Rectal smooth muscle tissue (tissue), 1 donor: ENCODE measurements at regions not wholly inside any gene's neighbourhood (a gene's known extent, or its start where the extent isn't known, plus 50 kb on each side); places are given as distances from the start of the nearest gene placed in this dataset.

Experiments
- H3K27ac ChIP-seq: one replicate; pipeline ENCODE4 v1.7.0; 2013; ENCODE audit warnings: low read depth, low read length, inconsistent platforms
- H3K27me3 ChIP-seq: one replicate; pipeline ENCODE4 v1.7.0; 2013; ENCODE audit warnings: low read length; ENCODE audit not compliant: control insufficient read depth, insufficient read depth
- H3K36me3 ChIP-seq: one replicate; pipeline ENCODE4 v1.7.0; 2013; ENCODE audit warnings: low read length; ENCODE audit not compliant: control insufficient read depth, insufficient read depth
- H3K4me1 ChIP-seq: one replicate; pipeline ENCODE4 v1.7.0; 2013; ENCODE audit warnings: low read length; ENCODE audit not compliant: control insufficient read depth, insufficient read depth
- H3K4me3 ChIP-seq: one replicate; pipeline ENCODE4 v1.7.0; 2013; ENCODE audit warnings: low read length
- H3K9ac ChIP-seq: one replicate; pipeline ENCODE4 v1.7.0; 2013; ENCODE audit warnings: low read length

DNA sequence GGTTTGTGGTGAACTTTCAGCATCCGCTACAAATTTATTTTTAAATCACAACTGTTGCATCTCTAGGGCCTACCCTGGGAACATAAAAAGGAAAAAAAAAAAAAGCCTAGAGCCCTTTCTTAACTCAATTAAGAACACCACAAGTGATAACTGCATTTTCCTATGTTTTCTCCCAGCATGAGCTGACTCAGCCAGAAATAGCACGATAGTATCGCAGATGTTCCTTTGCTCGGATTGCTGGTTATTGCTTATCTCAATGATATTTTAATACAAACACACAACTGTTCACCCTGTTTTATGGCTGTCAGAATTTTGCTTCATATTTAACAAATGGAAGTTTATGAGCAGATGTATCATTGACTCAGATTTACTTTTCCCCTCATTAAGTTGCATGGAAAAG lies 251.8 kb upstream of the SUCLG2 start:
- no peaks in the 10 kb centered on the region for H3K4me1 ChIP-seq
- no peak overlapping the region for H3K4me3 ChIP-seq
- H3K27me3 ChIP-seq: no peaks in the 10 kb centered on the region
- H3K36me3 ChIP-seq: no peaks in the 10 kb centered on the region
- no peak overlapping the region for H3K9ac ChIP-seq
- no peak overlapping the region for H3K27ac ChIP-seq

DNA sequence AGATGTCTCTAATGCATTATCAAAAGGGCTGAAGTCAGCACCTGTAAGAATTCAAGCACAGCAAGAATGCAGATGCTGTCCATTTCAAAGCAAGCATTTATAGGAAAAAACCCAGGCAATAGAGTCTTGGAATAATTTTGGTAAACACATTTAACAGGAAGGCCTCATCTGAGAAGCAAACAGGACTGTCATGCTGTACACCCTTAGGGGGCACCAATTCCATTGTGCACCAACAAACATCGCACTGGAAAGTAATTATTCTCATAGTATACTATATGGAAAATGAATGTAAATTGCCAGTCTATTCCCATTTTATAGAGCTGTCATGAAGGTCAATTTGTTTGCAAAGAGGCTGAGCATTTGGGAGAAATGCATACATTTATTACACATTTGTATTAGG lies 247.3 kb upstream of the SUCLG2 start:
- Histone ChIP-seq H3K27me3 (no peaks in the 10 kb centered on the region), H3K27ac (no peak overlapping the region), H3K4me1 (no peaks in the 10 kb centered on the region), H3K4me3 (no peak overlapping the region), H3K9ac (no peak overlapping the region), H3K36me3 (no peaks in the 10 kb centered on the region)

DNA sequence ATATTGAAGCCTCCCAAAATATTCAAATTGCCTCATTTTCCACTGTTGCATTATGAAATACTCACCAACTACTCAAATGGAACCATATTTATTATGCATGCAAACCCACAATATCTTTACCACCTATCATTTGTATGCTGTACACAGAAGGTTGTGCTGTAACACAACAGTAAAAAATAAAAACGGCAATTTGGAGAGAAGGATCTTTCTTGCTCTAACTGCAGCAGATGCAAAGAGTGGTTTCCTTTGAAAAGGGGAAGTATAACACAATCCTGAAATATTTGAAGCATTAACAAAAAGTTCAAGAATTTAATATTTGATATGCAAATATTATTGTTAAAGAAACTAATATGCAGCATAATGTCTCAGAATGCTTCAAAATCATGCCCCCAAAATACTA lies 244.5 kb upstream of the SUCLG2 start:
- Histone ChIP-seq H3K27ac (no peak overlapping the region), H3K27me3 (no peaks in the 10 kb centered on the region), H3K36me3 (no peaks in the 10 kb centered on the region), H3K9ac (no peak overlapping the region), H3K4me3 (no peak overlapping the region), H3K4me1 (no peaks in the 10 kb centered on the region)

DNA sequence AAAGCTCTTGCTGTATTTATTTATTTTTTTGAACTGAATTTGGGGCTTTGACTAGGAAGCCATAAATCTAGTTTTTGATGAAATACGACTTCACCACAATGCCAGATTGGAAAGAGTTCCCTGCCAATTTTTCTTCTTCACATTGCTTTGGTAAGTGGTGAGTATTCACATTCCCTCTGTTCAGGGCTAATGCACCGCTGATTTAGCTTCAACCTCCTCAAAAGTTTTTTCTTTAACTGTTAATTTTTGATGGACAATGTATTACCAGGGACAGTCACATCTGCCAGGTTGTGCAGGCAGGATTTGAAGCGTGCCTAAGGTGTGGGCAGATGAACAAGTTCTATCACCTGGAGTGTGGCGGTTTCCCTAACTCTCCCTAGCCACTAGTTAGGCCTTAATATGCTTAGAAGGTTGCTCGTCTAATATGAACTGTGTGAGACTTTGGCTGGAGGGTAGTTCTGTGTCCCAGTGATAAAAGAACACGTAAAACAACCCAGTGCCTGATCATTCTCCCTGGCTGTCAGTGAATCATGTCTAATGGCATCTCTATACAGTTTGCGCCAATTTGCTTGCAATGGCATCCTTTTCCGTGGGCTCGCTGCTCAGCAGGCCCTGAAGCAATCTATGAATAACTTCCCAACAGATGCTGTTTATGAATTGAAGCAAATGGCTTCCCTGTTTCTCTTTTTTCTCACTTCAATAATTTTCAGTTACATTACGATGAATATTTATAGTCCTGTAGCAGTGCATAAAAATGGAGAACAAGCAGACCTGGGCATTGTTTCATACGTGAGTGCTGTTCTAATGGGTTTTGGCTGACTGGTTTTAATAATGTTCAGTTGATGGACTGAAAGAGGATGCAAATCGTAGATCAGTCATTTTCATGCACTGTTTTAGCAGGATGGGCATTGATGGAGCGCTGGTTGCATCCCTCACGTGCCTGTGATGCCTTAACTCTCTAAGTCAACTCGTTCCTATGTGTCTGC lies 243.2 kb upstream of the SUCLG2 start:
- no peaks in the 10 kb centered on the region for H3K4me1 ChIP-seq
- no peak overlapping the region for H3K4me3 ChIP-seq
- no peaks in the 10 kb centered on the region for H3K36me3 ChIP-seq
- no peak overlapping the region for H3K9ac ChIP-seq
- H3K27me3 ChIP-seq: no peaks in the 10 kb centered on the region
- no peak overlapping the region for H3K27ac ChIP-seq

DNA sequence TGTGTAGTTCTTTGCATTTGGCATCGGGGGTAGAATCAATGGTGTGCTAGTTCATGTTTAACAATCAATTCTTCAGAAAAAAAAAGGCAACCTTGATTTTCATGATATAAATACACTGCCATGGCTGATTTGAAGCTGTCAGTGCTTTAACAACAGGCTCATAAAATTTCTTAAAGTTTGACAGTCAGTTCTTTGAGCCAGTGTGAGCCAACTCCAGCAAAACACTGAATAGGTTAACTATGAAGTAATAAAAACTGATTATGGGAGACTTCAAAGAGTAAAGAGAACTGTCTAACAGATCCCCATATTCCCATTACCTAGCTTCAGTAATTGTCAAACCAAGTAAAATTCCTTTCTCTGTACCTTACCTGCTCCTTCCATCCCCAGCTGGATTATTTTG lies 241.7 kb upstream of the SUCLG2 start:
- Histone ChIP-seq H3K27ac (no peak overlapping the region), H3K4me1 (no peaks in the 10 kb centered on the region), H3K27me3 (no peaks in the 10 kb centered on the region), H3K9ac (no peak overlapping the region), H3K4me3 (no peak overlapping the region), H3K36me3 (no peaks in the 10 kb centered on the region)

DNA sequence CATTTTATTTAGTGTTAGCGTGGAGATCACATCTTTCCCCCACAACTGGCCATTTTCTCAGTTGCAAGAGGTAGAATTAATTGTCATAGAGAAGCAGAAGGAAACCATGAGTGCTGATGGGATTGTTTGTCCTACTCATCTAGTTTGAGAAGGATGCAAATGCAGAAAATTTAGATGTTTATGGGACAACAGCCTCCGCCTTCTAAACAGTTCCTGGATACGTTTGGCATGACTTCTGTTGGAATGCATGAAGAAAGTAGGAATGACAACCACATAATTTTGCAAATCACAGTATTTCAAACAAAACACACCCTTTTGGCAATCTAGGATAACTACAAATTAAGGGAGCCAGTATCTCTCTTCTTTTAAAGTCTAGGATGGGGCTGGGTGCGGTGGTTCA lies 240.1 kb upstream of the SUCLG2 start:
- H3K36me3 ChIP-seq: no peaks in the 10 kb centered on the region
- H3K9ac ChIP-seq: no peak overlapping the region
- H3K27me3 ChIP-seq: no peaks in the 10 kb centered on the region
- H3K27ac ChIP-seq: no peak overlapping the region
- no peaks in the 10 kb centered on the region for H3K4me1 ChIP-seq
- H3K4me3 ChIP-seq: no peak overlapping the region

DNA sequence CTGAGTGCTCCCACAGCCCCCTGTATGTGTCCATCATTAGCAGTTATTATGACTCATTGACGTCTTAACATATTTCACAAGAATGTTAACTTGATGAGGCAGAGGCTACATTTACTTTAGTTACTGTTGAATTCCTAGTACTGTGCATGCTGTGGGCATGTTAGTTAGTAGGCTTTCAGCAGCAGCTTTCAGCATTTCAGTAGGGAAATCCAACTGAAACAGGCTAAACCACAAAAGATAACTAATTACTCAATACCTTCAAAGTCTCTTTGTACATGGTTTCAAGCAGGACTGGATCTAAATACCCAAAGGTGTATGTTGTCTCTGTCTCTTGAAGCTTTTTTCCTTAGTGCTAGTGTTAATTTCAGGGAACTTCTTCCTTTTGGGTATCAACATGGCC lies 229.9 kb upstream of the SUCLG2 start:
- Histone ChIP-seq H3K27me3 (no peaks in the 10 kb centered on the region), H3K36me3 (no peaks in the 10 kb centered on the region), H3K4me3 (no peak overlapping the region), H3K9ac (no peak overlapping the region), H3K27ac (no peak overlapping the region), H3K4me1 (no peaks in the 10 kb centered on the region)

DNA sequence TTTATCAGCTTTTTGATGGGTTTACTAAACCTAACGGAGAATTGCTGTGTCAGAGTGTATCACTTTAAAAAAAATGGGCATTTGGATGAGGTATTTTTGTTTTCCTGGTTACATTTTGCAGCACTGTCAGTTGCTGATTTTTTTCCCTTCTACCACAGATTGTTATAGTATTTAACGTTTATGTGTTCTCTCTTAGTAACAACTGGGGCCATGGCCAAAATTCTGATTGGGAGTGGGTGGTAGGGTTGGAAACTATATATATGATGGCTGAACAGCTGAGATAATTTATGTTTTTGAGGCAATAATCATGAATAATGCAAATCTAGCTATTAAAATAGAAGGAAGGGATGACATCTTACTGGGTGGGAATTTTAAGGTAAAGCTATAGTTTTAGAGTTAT lies 229.4 kb upstream of the SUCLG2 start:
- Histone ChIP-seq H3K27ac (no peak overlapping the region), H3K4me1 (no peaks in the 10 kb centered on the region), H3K9ac (no peak overlapping the region), H3K4me3 (no peak overlapping the region), H3K36me3 (no peaks in the 10 kb centered on the region), H3K27me3 (no peaks in the 10 kb centered on the region)

DNA sequence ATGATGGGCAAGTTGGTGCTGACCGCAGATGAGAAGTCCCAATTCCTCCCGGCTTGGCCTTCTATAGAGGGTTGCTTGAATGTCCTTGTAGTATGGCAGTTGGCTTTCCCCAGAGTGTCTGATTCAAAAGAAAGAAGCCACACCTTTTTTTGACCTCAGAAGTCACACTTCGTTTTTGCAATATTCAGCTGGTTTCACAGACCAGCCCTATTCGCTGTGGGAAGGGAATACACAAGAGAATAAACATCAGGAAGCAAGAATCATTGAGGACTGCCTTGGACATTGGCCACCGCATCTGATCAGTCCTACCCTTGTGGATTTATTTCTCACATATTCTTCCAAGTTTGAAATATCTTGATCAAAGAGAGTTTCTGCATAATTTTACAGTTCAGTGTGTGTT lies 228.6 kb upstream of the SUCLG2 start:
- no peak overlapping the region for H3K27ac ChIP-seq
- no peaks in the 10 kb centered on the region for H3K27me3 ChIP-seq
- H3K4me3 ChIP-seq: no peak overlapping the region
- no peaks in the 10 kb centered on the region for H3K4me1 ChIP-seq
- H3K9ac ChIP-seq: no peak overlapping the region
- H3K36me3 ChIP-seq: no peaks in the 10 kb centered on the region

DNA sequence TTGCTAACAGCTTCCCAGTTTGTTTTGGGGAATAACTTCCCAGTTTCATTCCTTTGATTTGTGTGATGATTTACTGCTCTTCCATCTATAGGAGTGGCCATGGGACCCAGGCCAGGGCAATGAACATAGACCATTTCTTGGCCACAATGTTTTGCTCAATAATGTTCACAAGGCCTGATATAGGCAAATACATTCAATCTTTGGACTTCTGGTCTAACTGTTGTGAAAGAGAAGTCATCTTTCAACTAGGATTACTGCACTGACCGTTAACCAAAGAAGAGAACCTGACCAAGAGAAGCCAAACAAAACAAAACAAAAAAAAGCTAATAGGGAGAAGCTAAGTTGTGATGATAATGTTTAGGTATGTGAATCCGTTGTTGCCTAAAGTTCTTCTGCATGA lies 221.8 kb upstream of the SUCLG2 start:
- Histone ChIP-seq H3K36me3 (no peaks in the 10 kb centered on the region), H3K27me3 (no peaks in the 10 kb centered on the region), H3K4me3 (no peak overlapping the region), H3K4me1 (no peaks in the 10 kb centered on the region), H3K27ac (no peak overlapping the region), H3K9ac (no peak overlapping the region)

DNA sequence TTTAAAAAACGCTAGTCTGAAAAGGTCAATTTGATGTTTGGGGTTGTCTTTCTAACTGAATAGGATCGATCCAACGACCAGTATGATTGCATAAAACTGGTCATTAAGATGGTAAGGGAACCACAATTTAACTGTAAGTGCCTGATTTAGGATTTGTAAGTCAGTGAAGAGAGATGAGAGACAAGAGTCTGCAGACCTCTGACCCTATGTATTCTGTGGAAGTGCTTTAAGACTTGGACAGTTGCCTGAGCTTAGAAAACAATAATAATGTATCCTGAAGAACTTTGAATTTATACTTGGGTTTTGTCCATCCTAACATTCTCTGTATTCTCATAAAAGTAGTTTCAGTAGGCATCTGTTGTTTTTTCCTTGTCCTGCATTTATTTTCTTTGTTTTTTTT lies 221.4 kb upstream of the SUCLG2 start:
- Histone ChIP-seq H3K27me3 (no peaks in the 10 kb centered on the region), H3K4me3 (no peak overlapping the region), H3K9ac (no peak overlapping the region), H3K27ac (no peak overlapping the region), H3K36me3 (no peaks in the 10 kb centered on the region), H3K4me1 (no peaks in the 10 kb centered on the region)

DNA sequence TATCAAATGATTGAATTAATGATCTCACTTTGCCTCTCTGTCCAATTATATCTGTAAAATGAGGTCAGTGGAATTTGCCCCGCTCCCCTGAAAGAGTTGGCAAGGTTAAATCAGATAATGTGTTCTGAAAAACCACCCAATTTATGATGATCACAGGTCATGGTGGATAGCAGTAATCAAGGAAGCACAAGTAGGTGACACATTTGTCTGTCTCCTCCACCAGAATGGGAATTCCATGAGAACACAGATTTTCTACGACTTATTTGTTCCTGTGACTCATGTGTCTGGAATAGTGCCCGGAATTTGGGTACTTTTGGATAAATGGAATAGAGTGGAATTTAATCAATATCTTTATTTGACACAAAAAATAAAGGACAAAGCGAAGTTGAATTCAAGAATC lies 220.9 kb upstream of the SUCLG2 start:
- Histone ChIP-seq H3K36me3 (no peaks in the 10 kb centered on the region), H3K9ac (no peak overlapping the region), H3K27ac (no peak overlapping the region), H3K4me3 (no peak overlapping the region), H3K27me3 (no peaks in the 10 kb centered on the region), H3K4me1 (no peaks in the 10 kb centered on the region)

DNA sequence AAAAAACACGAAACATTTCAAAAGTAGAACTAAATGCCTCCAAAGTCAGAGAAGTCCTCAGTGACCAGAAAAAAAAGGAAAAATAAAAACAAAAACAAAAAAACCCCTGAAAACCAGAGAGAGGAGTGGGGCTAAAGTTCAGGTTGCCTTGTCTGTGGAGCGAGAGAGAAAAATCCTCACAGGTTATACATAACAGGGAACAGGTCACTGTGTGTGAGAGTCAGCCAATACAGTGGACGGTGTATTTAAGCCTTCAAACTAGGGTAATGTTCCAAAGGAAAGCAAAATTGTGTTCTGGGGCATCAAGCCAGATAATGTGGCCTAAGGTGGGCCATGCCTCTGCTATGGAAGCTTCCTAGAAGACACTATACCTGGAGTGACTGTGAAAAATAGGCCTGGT lies 216.1 kb upstream of the SUCLG2 start:
- Histone ChIP-seq H3K27ac (no peak overlapping the region), H3K4me1 (no peaks in the 10 kb centered on the region), H3K27me3 (no peaks in the 10 kb centered on the region), H3K36me3 (no peaks in the 10 kb centered on the region), H3K4me3 (no peak overlapping the region), H3K9ac (no peak overlapping the region)
